Inferior parietal cortex (tissue), 1 donor: ENCODE measurements at regions not wholly inside any gene's neighbourhood (a gene's known extent, or its start where the extent isn't known, plus 50 kb on each side); places are given as distances from the start of the nearest gene placed in this dataset.

Experiments used
- DNase-seq: peaks from one replicate; pipeline ENCODE4 v3.0.0-alpha.2; 2016; ENCODE audit errors: extremely low spot score

DNA sequence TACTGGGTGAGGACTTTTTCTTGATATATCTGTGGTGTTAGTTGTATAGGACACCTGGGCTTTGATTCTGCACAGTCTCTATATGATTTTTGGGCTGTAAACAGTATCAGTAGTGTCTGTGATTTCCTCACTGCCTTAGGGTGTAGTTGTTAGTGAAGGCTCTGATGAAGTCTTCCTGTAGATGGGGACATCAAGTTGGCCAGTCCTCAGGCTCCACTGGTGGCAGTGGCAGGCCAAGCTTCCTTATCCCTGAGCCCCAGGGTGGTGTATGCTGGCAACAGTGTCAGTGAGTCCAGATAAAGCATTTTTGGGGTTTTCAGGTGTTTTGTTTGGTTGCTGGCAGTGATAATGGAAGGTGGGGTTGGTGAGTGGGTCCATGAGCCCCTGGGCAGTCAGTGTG is 961.4 kb downstream of the DSC3 start:
- DNase-seq, result no peak

DNA sequence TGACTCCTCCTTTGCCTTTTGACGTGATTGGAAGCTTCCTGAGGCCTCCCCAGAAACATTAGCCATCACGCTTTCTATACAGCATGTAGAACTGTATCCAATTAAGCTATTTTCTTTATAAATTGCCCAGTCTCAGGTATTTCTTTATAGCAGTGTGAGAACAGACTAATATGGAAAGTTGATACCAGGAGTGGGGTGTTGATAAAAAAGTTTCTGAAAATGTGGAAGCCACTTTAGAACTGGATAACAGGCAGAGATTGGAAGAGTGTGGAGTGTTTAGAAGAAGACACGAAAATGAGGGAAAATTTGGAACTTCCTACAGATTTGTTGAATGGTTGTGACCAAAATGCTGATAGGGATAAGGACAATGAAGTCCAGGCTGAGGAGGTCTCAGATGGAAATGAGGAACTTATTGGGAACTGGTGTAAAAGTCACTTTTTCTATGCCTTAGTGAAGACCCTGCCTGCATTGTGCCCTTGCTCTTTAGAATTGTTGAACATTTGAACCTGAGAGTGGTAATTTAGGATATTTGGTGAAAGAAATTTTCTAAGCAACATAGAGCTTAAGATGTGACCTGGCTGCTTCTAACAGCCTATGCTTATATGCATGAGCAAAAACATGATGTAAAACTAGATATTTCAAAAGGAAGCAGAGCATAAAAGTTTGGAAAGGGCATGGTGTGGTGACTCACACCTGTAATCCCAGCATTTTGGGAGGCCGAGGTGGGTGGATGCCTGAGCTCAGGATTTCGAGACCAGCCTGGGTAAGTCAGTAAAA is 969.7 kb downstream of the DSC3 start:
- no peak for DNase-seq

DNA sequence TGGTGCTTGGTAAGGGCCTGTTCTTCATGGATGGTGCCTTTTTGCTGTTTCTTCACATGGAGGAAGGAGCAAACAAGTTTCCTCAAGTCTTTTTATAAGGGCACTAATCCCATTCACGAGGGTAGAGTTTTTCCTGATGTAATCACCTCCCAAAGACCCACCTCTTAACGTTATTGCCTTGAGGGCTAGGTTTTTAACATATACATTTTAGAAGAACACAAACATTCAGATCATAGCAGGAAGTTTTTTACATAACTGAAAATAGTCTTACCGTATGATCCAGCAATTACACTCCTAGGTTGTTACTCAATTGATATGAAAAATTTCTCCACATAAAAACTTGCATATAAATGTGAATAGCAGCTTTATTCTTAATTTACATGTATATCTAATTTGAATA is 976.3 kb downstream of the DSC3 start:
- no peak for DNase-seq

DNA sequence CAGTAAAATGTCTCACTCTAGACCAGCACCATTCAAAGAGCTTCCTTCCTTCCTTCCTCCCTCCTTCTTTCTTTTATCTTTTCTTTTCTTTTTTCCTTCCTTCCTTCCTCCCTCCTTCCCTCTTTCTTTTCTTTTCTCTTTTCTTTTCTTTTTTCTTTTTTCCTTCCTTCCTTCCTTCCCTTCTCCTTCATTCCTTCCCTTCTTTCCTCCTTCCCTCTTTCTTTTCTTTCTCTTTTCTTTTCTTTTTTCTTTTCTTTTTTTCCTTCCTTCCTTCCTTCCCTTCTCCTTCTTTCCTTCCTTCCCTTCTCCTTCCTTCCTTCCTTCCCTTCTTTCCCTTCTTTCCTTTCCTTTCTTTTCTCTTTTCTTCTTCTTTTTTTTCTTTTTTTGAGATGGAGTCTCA is 985.1 kb downstream of the DSC3 start:
- no peak for DNase-seq

DNA sequence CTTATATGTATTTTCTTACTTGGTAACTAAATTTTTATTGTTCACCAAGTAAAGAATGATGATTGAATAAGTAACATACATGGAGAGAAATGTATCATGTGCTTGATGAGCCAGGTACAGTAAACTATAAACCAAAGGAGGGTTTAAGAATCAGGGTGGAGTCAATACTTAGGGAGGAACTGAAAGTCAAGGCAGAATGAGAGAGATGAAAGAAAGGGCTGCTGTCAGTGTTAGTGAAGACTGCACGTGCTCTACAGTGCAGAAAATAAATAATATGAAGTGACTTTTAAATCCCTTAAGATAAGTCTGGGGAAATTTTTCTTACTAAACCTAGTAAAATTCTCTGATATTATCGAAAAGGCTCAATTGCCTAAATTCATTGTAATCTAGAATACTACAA is 986.0 kb downstream of the DSC3 start:
- no peak for DNase-seq

DNA sequence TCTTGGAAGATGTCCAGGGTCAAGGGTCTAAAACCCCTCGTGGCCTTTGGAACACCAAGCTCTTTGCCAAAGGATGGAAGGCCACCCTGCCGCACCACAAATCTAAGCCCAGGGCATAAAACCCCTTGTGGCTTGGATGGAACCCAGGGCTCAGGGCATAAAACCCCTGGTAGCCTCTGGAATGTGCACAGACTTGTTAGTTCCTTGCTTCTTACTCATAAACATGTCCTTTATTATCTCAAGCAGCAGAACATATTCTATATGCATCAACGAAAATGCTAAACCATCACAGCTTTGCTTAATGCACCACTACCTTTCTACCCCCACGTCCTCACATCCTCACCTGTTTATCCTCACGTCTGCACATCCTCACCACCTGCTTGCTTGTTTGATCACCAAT is 998.0 kb downstream of the DSC3 start:
- no peak for DNase-seq

DNA sequence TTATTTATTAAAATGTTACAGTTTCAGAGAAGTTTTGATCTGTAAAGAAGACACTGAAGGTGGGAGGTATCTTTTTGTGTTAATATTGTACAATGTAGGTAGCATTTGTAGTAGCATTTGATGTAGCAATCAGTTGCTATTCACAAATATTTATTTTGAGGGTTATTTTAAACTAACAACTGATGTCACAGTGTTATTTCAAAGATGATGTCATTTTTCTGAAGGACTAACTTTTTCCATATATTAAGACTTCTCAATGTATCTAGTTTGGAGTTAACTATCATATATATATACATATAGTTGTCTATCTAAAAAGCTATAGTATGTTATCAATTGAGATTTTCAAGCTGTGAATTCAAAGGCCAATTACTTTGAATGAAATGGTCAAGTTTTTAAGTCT is 1003.3 kb downstream of the DSC3 start:
- no peak for DNase-seq

DNA sequence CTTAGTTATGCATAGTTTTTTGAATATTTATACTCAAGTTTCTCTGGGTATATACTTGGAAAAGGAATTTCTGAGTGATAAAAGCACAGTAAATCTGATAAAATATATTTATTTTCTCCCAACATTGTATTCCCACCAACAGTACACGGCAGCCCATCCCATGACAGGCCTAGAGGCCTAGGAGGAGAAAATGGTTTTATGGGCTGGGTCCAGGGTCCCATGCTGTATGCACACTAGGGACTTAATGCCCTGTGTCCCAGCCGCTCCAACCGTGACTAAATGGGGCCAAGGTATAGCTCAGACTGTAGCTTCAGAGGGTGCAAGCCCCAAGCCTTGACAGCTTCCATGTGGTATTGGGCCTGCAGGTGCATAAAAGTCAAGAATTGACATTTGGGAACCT is 1007.7 kb downstream of the DSC3 start:
- no peak for DNase-seq

DNA sequence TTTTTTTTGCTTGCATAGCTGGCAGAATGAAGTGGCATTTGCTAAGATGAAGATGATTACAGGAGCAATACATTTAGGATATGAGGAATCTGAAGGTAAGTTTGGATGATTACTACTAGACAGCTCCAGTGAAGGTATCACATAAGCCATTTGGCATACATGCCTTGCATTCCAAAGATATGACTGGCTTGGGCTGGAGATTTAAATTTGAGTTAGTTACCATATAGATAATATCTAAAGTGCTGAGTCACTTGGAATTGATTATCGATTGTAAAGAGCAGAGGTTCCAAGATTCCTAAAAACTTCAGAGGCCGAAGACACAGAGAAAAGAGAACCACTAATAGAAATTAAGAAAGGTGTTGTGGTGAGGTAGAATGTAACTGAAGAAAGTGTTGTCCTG is 1026.4 kb downstream of the DSC3 start:
- DNase-seq, result no peak

DNA sequence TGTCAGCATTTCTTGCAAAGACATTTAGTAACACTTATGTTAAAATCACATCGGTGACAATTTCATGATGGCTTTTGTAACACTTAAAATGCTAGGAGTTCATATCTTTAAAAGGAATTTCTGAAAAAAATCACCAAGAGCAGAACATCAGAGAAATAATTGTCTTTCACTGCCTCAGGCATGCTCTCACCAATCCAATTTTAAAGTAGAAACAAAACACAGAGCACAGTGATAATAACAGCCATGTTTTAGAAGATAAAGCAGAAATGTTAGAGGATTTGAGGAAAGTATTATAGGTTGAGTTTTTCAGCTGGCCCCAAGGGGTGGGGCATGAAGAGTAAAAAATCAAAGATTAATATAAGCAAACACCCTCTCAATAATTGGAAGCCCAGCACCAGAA is 1037.6 kb downstream of the DSC3 start:
- no peak for DNase-seq

DNA sequence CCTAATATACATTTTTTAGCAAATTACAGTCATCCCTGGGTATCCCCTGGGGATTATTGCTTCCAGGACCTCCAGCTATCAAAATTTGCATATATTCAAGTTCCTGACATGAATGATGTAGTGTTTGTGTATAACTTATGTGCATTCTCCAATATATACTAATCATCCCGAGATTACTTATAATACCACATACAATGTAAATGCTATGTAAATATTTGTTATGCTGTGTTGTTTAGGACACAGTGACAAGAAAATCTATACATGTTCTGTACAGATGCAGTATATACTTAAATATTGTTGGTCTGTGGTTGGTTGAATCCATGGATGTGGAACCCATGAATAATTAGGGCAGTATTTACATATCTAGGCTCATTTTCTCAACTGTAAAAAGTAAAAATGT is 1060.3 kb downstream of the DSC3 start:
- no peak for DNase-seq

DNA sequence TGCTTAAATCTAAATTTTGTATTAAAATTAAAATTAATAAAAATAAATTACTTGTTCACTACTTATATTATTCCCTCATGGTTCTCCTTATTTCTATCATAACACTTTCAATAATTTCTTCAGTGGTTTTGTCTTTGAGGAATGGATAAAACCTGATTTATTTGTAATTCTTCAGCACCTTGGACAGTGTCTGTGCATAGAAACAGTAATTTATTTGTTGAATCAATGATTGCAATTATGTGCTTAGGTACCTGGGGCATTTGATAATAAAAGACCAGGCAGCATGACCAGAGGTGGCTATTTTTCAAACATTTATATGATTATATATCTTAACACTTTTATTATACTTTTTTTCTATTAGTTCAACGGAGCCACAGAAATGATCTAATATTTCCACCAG is 1062.7 kb downstream of the DSC3 start:
- DNase-seq, result no peak

DNA sequence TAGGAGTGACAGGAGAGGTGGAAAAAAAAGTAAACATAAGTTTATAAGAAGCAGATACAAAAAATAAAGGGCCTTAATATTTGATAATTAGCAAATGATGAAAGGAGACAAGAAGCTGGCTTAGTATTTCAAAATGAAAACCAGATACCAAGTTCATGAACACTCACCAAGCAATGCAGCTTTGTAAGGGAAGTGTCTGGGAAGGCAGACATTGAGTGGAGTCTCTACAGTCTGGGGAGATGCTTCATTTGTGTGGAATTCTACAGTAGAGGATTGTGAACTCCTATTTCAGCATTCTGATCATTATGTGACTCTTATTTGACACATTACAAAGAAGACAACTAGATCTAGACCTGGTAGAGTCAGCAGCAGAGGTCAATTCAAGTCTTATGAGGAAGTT is 1072.7 kb downstream of the DSC3 start:
- no peak for DNase-seq

DNA sequence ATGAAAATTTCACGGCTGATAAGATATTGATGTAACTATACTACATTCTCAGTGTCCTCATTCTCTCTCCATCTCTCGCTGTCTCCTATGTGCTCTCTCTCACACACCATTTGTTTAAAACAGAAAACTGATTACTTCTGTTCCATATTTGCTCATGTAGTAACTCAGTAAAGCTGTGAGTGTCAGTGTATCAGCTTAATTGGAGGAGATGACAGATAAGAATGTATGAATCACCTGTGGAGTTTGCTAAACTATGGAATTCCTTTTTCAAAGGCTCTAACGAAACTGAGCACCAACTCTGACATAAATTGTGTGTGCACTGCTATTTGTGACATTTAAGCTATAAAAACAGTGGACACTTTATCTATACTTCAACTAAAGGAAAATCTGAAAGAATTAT is 1080.0 kb downstream of the DSC3 start:
- DNase-seq, result no peak

DNA sequence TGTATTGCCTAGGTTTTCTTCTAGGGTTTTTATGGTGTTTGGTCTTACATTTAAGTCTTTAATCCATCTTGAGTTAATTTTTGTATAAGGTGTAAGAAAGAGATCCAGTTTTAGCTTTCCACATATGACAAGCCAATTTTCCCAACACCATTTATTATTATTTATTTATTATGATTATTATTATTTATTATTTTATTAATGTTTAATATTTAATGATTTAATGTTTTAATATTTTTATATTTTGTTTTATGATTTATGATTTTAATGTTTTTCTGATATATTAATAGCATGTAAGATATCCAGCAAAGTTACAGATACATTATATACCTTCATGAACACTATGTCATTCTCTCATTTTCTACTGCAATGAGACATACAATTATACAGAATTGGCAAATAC is 1082.0 kb downstream of the DSC3 start:
- DNase-seq, result no peak

DNA sequence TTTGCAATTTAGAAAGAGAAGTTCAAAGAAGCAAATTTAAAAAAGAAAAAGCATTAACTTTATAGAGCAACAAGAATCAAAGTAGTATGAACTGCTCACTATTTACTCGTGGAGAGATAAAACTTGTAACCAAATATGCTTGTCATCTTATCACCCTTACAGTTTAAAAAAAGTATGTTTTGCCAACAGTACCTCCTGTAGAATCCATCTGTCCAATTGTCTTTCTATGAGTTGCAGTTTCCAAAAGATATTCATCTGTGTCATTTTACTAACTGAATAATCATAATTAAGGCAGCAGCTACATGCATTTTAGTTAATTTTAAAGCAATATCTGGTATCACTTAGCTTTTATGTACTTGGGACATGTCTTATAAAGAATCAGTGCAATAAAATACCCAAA is 1112.3 kb downstream of the DSC3 start:
- no peak for DNase-seq

DNA sequence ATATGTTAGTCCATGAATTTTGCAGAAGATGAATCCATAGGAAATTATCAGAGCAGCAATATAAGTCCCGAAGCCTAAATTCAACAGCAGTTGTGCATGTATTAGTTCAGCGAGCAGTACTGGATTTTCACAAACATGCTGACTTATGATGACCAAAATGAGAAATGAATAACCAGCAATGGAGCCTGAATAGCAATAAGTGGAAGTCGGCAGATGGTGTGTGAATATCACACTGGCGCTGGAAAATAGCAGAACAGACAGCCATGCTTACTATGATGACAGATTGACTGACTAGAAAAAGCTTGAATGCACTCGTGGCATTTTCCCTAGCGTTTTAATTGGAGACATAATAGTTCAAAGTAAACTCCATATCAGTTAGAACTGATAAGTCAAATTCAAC is 1114.5 kb downstream of the DSC3 start:
- DNase-seq, result no peak

DNA sequence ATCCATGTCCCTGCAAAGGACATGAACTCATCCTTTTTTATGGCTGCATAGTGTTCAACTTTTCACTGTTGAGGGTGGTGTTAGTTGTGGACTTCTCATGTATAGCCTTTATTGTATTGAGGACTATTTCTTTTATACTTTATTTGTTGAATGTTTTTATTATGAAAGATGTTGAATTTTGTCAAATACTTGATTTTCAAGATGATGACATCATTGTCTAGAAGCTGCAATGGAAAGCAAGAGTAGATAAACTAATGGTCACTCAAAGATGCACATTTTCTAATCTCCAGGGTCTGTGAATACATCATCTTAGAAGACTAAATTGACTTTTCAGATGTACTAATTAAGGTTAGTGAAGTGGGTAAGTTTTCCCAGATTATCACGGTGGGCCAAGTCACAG is 1117.0 kb downstream of the DSC3 start:
- DNase-seq, result no peak

DNA sequence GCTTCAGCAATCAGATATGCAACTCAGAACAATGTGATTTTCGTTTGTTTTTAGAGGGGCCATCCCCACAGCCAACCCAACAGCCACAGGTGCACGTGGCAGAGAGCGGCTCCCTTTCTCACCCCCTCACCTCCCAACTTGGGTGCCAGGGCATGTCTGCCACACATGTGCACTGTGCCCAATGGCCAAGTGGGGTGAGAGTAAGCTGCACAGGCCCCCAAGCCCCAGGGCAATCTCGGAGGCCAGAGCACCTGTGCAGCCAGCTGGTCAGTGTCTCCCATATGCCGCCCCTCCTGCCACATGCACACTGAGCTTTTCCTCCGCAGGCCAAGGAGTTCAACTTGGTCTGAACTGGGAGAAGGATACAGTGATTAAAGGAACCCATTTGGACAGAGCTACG is 1130.2 kb downstream of the DSC3 start:
- DNase-seq, result no peak

DNA sequence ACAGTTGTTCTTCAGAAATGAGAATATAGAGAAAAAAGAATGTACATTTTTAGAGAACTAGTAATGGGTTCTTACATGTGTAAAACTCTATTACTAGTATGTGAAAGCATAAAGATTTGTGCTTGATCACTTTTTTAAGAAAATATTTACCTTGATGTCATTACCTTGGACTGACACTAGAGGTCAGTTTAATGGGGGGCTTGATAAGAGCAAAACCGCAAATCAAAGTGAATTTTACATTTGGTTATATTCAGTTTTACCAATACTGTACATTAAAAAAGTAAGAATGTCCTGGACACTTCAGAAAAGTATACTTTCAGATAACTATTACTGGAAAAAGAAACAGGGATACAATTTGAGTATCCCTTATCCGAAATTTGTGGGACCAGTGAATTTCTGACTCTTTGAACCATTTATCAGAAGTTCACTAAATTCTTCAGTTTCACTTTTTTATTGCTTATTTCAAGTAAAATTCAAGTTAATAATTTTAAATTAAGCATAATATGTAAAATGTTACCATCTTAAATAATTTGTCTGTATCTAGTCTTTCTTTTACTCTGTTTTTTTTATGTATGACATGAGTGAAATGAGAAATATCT is 1149.5 kb downstream of the DSC3 start:
- DNase-seq, result no peak

DNA sequence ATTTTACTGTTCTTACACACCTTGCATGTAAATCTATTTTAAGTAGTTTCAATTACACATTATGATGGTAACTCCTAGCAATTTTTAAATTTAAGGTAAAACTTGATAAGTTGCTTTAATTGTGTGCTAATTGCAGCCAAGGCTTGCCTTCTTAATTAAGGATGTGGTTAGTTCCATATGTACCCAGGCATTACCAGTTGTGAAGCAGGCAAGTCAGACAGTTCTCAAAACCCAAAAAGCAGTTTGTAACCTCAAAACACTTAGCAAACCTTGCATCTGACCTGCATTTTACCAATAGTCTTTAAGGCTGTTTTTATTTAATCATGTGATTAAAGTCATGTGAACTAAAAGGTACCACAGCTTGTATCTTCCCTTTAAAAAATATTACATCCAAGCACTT is 1159.4 kb downstream of the DSC3 start:
- DNase-seq, result no peak

DNA sequence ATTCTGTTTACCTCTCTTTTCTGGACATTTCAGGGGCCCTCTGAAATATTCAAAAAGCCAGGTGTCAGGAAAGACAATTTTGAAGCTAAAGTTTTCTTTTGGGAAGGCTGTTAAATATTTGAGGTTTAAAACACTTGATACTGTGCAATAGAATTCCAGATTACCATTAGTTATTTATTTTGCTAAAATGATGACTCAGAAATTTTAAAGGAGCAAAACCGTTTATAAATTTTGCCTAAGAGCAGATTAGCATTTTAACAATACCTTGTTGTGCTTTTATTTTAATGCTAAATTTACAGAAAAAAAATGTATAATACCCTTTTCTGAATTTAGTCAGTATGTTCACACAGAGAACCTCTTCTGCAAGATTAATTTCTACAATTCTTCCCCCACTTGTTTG is 1159.9 kb downstream of the DSC3 start:
- DNase-seq, result no peak

DNA sequence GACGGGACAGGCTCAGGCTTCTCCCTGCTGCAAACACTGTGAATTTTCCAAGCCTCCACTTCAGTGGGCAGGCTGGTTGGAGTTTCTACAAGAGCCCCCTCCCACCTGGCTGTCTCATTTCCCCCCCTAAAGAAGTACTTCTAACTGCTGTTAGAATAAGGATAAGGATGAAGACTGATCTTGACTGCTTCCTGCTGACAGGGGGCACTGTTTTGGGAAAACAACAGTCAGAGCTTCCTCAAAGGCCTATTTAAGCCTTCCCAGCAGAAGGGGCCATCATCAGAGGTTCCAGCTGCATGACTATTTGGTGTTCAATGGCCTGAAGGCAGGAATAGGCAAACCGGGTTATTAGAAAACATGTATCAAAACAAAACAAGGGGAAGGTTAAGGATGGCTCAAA is 1162.8 kb downstream of the DSC3 start:
- no peak for DNase-seq

DNA sequence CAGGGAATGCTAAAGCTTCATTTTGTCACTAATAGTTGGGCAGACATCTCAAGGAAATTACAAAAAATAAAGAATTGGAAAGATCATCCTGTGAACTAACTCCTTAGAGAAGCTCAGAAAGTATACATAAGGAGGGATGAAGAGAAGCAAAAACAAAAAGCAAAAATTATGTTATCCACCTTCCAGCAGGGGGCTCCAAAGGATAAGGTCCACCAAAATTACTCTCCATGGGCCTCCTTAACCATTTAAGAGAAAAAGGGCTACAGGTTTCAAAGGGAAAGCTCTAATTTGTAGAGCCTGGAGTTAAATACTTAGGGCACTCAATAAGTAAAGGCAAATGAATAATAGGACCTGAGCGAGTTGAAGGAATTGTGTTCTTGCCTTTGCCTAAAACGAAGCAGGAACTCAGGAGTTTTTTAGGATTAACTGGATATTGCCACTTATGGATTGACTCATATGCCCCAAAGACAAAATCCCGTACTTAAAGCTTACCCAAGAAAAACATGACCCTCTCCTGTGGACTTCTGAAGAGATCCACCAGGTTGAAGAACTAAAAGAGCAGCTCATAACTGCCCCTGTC is 1167.9 kb downstream of the DSC3 start:
- peak; percentile 55 for DNase-seq
